ENCODE measurements at regions not wholly inside any gene's neighbourhood (a gene's known extent, or its start where the extent isn't known, plus 50 kb on each side); places are given as distances from the start of the nearest gene placed in this dataset.

DNA sequence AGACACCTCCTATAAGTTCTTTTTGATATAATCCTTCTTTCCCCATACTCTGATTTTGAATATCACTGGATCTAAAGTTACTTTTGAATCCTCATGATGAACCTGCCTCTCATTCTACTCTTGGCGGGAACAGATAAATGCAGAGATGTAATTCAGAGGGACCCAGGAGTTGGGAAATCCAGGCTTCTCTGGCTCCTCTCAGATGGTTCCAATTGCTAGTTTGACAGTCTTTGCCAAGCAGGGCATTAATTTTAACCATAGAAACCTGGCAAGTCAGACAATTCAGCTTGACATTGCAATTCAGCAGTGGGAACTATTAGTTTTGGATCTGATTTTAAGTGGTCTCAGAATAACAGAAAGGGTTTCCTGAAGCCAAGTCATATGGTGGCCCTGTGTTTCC is 67.3 kb upstream of the KLF12 start:
- TF ChIP-seq EZH2 (IDR thresholded peaks at IDR 0.05) (no peak), CTCF (IDR thresholded peaks at IDR 0.05) (no peak)

All from neural progenitor cell (in vitro differentiated cells).